ENCODE measurements at regions not wholly inside any gene's neighbourhood (a gene's known extent, or its start where the extent isn't known, plus 50 kb on each side); places are given as distances from the start of the nearest gene placed in this dataset.

DNA sequence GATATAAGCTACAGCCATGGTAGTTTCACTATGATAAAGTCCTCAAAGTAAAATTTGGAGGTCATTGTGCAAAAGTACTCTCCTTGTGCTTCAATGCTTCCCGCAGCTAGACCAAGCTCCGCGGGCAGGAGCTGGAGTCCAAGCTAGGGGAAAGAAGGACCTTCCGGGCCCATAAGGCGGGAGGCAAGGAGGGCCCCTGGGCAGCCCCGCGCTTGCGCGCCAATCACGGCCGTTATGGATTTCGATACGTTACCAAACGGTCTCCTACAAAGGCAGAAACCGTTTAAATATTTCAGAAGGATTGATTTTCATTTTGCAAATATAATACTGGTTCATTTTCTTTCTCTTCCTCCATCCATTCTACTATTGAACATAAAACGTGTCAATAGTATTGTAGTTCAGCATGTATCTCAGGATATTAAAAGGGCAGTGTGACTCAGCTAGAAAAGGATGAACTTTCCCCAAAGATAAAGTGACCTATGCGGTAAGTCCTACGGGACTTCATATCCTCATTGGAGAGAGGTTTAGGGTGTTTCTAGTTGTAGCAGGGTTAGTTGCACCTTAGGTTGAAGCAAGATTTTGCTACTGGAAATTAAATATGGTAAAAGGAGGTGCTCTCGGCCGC lies 128.0 kb downstream of the KIF20B start:
- no peak for DNase-seq

DNA sequence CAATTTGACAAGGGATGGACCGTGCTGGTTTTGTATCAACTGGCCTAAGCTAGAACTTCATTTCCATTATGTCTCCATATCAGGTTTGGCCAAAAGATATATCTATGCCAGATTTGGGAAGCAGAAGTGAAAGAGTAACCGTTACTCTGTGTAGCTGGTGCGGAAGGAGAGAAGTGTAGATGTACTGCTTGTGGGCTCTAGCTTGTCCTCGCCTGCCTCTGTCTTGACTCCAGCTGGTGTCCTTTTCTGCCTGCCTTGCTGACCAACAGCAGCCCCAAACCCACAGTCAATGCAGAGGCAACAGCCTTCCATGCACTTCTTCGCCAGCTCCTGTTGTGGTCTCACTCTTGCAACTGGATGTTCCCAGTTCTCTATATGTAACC lies 128.5 kb downstream of the KIF20B start:
- DNase-seq = no peak

- no peak for DNase-seq
These were observed 129.2 kb downstream of the KIF20B start for GRCh38 chr10:89830624-89831023.

- no peak for DNase-seq
These were observed 135.4 kb downstream of the KIF20B start for GRCh38 chr10:89836840-89837164.

DNA sequence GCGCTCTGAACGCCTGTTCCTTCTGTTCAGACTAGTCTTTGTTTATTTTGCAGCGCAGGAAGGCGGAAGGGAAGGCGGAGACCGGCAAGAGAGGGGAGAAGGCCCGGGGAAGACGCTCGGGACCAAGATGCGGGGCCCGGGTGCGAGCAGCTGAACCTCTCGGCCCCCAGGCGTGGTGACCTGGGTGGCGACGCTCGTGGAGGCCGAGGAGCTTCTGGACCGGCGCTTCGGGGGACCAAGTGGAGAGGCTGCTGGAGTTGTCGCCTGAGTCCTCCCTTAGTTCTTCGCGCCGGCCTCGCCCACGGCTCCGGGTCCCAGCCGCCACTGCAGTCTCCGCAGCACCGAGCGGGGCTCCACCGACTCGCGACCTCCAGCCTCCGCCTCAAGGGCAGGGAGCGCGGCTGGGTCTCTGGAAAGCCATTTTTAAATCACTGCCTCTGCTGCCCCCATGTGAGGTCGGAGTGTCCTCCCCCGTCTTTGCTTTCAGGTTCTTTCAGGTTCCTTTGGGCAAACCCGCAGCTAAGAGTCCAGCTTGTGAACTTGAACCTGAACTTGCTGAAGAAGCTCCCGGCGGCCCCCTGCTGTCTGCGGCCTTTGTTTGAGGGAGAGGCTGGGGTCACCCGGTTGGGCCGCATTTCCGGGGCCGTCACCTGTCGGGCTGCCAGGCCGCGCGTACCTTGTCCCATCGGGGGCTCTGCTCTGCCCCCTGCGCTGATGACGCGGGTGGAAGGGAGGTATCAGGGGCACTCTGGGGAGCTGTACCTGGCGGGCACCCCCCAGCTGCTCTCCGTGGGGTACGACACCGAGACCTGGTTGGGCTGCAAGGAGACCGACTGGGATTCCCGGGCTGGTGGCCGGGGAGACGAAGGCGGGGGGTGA lies 136.0 kb downstream of the KIF20B start:
- DNase-seq = no peak

DNA sequence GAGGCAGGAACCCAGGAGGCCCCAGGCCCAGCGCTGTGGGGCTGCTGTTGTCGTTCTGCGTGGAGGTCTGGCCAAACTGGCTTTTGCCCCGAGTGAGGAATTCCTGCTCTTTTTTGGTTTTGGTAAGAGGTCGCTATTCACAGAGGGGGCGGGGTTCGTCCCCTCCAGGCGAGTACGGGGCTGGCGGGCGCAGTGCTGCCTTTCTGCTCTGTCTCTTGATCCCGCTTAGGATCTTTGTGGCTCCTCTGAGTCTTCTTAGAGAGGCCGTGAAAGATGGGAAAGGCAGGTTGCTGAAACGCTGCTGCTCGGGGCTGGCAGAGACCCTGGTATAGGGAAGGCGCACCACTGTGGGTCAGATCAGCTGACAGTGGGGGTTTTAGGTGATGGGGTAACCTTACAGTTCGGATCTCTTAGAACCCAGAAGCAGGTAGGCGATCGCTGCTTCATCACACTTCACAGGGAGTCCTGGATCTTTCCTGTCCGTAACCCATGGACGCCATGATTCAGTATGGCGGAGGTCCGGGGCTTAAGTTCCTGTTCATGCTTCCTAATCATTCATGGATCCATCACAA lies 136.7 kb downstream of the KIF20B start:
- no peak for DNase-seq

- DNase-seq = no peak
These were observed 144.3 kb downstream of the KIF20B start for GRCh38 chr10:89845541-89846280.

DNA sequence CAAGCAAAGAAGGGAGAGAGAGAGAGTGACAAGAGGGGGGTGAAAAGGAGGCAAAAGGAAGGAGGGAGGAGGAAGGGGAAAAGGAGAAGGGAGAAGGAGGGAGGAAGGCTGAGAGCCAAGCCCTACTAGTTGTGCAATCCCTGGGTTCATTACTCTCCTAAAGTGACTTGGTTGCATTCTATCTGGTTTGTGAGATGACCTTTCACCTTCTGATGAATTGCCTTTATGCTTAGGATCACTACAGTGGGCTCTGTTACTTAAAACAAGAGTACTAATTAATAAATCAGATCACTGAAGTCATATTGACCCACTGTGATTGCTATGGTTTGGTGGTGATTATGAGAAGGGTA lies 144.9 kb downstream of the KIF20B start:
- no peak for DNase-seq

DNA sequence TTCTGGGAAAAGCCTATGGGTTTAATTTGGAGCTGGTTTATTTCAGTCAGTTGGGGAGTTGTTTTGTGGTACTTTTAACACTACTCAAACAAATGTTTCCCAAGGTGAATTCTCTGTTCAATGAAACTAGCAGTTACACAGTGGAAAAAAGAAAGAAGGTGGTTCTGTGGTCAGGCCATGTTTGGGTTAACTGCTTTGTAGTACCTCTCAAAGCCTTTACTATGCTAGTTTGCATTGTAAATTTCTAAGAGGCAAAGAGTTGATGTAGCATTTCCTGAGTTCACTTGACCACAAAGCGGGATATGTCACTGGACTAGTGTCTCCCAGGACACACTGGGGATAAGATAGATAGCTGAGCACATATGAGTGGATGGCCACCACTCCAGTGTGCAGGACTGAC lies 145.4 kb downstream of the KIF20B start:
- DNase-seq = no peak

DNA sequence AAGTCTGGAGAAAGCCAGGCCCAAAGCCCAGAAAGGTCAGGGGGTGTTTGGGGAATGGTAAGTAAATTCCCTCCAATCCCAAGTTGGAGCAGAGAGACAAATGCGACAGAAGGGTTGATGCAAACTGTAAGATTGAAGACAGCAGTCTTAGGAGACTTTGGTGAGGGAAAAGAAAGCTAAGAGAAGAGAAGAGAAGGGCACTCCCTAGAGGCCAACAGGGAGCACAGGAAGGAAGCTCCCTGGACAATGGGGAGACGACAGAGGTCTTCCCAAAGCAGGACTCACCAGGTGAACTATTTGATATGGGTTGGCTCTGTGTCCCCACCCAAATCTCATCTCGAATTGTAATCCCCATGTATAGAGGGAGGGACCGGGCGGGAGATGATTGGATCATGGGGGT lies 151.5 kb downstream of the KIF20B start:
- no peak for DNase-seq

DNA sequence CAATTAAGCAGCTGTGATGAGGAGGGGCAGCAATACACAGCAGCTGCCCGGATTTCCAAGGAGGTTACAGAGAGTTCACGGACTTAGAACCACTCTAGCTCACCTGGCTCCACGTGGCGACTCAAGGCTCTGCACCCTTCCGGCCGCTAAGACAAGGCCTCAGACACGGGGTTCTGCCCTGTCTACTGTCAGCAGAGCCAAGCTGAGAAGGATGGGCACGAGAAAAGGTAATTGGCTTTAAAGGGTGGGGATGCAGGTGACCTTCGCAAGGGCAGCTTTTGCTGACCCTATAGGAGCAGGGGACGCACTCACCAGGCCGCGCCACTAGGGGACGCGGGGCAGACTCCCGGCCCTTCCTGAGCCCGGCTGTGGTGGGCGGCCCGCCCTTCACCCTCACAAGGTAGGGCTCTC lies 152.4 kb downstream of the KIF20B start:
- no peak for DNase-seq

GRCh38 chr10:89857431-89858042 lies 156.1 kb downstream of the KIF20B start:
- no peak for DNase-seq

DNA sequence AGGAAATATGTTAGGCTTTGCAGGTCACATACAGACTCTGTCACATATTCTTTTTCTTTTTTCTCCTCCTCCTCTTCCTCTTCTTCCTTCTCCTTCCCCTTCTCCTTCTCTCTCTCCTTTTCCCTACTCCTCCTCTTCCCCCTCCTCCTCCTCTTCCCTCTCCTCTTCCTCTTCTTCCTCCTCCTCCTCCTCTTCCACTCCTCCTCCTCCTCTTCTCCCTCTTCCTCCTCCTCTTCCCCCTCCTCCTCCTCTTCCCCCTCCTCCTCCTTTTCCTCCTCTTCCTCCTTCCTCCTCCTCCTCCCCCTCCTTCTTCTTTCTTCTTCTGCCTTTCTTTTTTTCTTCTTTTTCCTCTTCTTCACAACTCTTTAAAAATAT lies 159.8 kb downstream of the KIF20B start:
- no peak for DNase-seq

DNA sequence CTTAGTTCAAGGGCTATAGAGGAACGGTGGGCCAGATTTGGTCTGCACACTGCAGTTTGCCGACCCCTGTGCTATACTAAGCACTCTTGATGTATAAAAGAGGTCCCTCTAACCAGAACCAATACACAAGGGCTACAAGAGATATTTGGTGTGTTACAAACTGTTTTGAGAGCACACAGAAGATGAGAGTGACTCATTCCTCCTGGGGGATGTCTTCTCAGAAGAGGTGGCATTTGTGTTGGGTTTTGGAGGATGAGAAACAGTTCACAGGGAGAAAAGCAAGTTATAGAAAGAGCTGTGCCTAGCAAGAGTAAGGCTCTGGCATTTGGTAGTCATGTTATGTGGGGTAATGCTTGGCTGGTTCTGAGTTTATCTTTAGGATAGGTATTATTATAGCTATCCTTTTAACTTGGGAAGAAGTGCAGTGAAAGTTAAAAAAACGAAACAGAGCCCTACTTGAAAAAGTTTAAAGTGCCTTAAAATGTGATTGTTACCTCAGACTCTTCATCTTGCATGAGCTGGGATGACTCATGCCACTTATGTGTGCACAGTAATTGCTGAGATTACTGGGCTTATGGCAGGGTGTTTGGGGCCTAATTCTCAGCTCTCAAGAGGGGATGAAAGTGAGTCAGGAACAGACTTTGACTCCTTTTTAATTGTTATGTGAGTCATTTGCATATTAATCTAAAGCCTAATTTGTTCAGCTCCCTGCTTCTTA lies 160.4 kb downstream of the KIF20B start:
- DNase-seq = peak; percentile 86

- no peak for DNase-seq
These were observed 166.6 kb downstream of the KIF20B start for GRCh38 chr10:89867964-89868363.

- no peak for DNase-seq
These were observed 167.8 kb downstream of the KIF20B start for GRCh38 chr10:89869180-89869579.

GRCh38 chr10:89869592-89870156 lies 168.3 kb downstream of the KIF20B start:
- no peak for DNase-seq

GRCh38 chr10:89870936-89871335 lies 169.5 kb downstream of the KIF20B start:
- DNase-seq = no peak

DNA sequence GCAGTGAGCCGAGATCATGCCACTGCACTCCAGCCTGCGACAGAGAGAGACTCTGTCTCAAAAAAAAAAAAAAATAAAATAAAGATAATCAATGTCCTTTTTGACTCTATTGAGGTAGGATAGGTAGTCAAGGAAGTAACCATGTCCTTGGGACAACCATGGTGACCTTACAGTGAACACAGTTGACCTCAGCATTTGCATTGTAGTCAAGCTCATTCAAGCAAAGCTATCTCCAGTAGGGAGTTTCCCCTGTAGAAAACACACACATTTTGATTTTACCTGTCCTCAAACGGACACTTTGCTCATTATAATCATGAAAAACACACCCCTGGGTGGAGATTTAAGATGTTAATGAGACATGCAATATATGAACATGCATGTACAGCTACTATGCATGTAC lies 171.7 kb downstream of the KIF20B start:
- DNase-seq = no peak

GRCh38 chr10:89875557-89875956 lies 174.2 kb downstream of the KIF20B start:
- no peak for DNase-seq

GRCh38 chr10:89879121-89879520 lies 177.7 kb downstream of the KIF20B start:
- no peak for DNase-seq

DNA sequence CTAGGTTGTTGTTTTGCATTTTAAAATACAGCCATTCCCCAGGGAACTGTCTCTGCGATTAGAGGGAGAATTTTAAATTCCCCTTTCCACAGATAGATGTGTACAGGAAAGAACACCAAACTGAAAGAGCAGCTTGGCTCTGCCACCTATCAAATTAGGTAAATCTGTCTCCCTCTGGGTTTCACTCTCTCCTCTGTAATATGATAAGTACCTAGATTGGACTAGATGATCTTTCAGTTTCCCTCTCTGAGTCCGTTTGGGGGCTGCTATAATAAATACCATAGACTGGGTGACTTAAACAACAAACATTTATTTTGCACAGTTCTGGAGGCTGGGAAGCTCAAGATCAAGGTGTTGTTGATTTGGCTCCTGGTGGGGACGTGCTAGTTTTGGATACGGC lies 186.0 kb downstream of the KIF20B start:
- DNase-seq = no peak
